Right lobe of liver (tissue), 4 donors: ENCODE measurements at regions not wholly inside any gene's neighbourhood (a gene's known extent, or its start where the extent isn't known, plus 50 kb on each side); places are given as distances from the start of the nearest gene placed in this dataset.

Source experiments
- CTCF ChIP-seq, 4 donors: fragments of 200-600 bp in 3 of 4; fragments of 450-650 bp in 1 of 4; IDR thresholded peaks; one replicate each; pipeline versions ENCODE4 v1.5.1 to v1.8.0; 2016 to 2022; ENCODE audit warnings: antibody characterized with exemption in 4 of 4, mild to moderate bottlenecking in 2 of 4
- POLR2A ChIP-seq: fragments of 450-650 bp; IDR thresholded peaks from one replicate; pipeline ENCODE4 v1.6.1; 2017; ENCODE audit warnings: antibody characterized with exemption, mild to moderate bottlenecking
- donor health status: DM: no; HTN: no; CAD: no.
- donor health status: DM: no; HTN: no; CAD: no.
- donor health status: DM: no; HTN: yes; CAD: no.

GRCh38 chr3:26089249-26089648 is 299.4 kb downstream of the OXSM start:
- TF ChIP-seq CTCF (IDR thresholded peaks at IDR 0.05) (no peak), POLR2A (no peak)
